PC-3 (cell line): ENCODE measurements at regions not wholly inside any gene's neighbourhood (a gene's known extent, or its start where the extent isn't known, plus 50 kb on each side); places are given as distances from the start of the nearest gene placed in this dataset.

Source experiments
- ATAC-seq: fragments of 200-7000 bp; cut with Tn5 transposase; 2 replicates; pipeline ENCODE4 v1.9.1; 2020; ENCODE audit warnings: mild to moderate bottlenecking, moderate library complexity
- BruUV-seq: library from RNA; stranded (reverse); fragments of 400-500 nt; replicated peaks from 2 replicates; lab custom pipeline; 2021; lab: Mats Ljungman, UMichigan
- CTCF ChIA-PET: fragments of 300-600 bp; sonication (Branson Sonifier 250); formaldehyde crosslinking; loops from one replicate; lab custom pipeline; 2022; ENCODE audit warnings: antibody characterized with exemption; lab: Charles Lee
- POLR2A ChIA-PET: fragments of 300-600 bp; sonication (Branson Sonifier 250); formaldehyde crosslinking; loops from one replicate; lab custom pipeline; 2022; ENCODE audit warnings: antibody characterized with exemption; ENCODE audit not compliant: unreplicated experiment; lab: Charles Lee
- DNase-seq: peaks from one replicate; pipeline ENCODE4 v3.0.0-alpha.2; 2015
- H2AFZ ChIP-seq: fragments of 300-600 bp; sonication (generic); 2 replicates; pipeline ENCODE4 v1.6.0; 2016; ENCODE audit warnings: antibody characterized with exemption, low read length
- H3F3A ChIP-seq: fragments of 300-600 bp; sonication (generic); one replicate; pipeline ENCODE4 v1.6.0; 2017; ENCODE audit warnings: antibody characterized with exemption, low read length, control low read depth, mild to moderate bottlenecking; ENCODE audit not compliant: unreplicated experiment
- H3K27ac ChIP-seq: fragments of 300-600 bp; sonication (generic); 2 replicates; pipeline ENCODE4 v1.5.1; 2016; ENCODE audit warnings: mild to moderate bottlenecking, low read length
- H3K27me3 ChIP-seq: fragments of 300-600 bp; sonication (generic); 2 replicates; pipeline ENCODE4 v1.6.1; 2016; ENCODE audit warnings: low read length, mixed read lengths
- H3K36me3 ChIP-seq: fragments of 300-600 bp; sonication (generic); 2 replicates; pipeline ENCODE4 v1.6.1; 2016; ENCODE audit warnings: low read depth, mixed run types, low read length, mixed read lengths
- H3K4me1 ChIP-seq: fragments of 300-600 bp; sonication (generic); 2 replicates; pipeline ENCODE4 v1.5.1; 2016; ENCODE audit warnings: low read length; ENCODE audit not compliant: insufficient read depth
- H3K4me2 ChIP-seq: fragments of 300-600 bp; sonication (generic); 2 replicates; pipeline ENCODE4 v1.6.0; 2016; ENCODE audit warnings: low read length
- H3K4me3 ChIP-seq: fragments of 300-600 bp; sonication (generic); 2 replicates; pipeline ENCODE4 v1.5.1; 2016; ENCODE audit warnings: mild to moderate bottlenecking, low read length, mixed read lengths
- H3K79me2 ChIP-seq: fragments of 300-600 bp; sonication (generic); 2 replicates; pipeline ENCODE4 v1.6.1; 2017; ENCODE audit warnings: low read length, mixed read lengths
- H3K9ac ChIP-seq: fragments of 300-600 bp; sonication (generic); 2 replicates; pipeline ENCODE4 v1.6.0; 2016; ENCODE audit warnings: mild to moderate bottlenecking, low read length
- H3K9me2 ChIP-seq: fragments of 300-600 bp; sonication (generic); replicated peaks from 2 replicates; pipeline ENCODE4 v1.6.1; 2016; ENCODE audit warnings: mixed run types, low read length, mixed read lengths
- H3K9me3 ChIP-seq: fragments of 300-600 bp; sonication (generic); 2 replicates; pipeline ENCODE4 v1.6.1; 2016; ENCODE audit warnings: low read length, mixed read lengths
- H4K20me1 ChIP-seq: fragments of 300-600 bp; sonication (generic); 2 replicates; pipeline ENCODE4 v1.6.1; 2016; ENCODE audit warnings: low read length, mixed read lengths
- EZH2 ChIP-seq: fragments of 300-600 bp; sonication (generic); IDR thresholded peaks from one replicate; pipeline ENCODE4 v1.6.1; 2017; ENCODE audit warnings: antibody characterized with exemption, mild to moderate bottlenecking, low read length; ENCODE audit not compliant: unreplicated experiment
- EZH2phosphoT487 ChIP-seq: fragments of 300-600 bp; sonication (generic); IDR thresholded peaks from 2 replicates; pipeline ENCODE4 v1.6.1; 2018; ENCODE audit warnings: mild to moderate bottlenecking, antibody characterized with exemption, low read length, borderline replicate concordance
- intact Hi-C: fragments of 100-400 bp; cut with micrococcal nuclease; formaldehyde crosslinking; loops from 2 replicates; pipeline ENCODE4 v1.9.0; 2023
- TF ChIP-seq, protein P1 (sequence below): fragments of 300-600 bp; sonication (generic); conservative IDR thresholded peaks from 2 replicates; pipeline ENCODE4 v1.5.1; 2017; ENCODE audit warnings: antibody characterized with exemption, low read depth, mild to moderate bottlenecking, low read length

DNA sequence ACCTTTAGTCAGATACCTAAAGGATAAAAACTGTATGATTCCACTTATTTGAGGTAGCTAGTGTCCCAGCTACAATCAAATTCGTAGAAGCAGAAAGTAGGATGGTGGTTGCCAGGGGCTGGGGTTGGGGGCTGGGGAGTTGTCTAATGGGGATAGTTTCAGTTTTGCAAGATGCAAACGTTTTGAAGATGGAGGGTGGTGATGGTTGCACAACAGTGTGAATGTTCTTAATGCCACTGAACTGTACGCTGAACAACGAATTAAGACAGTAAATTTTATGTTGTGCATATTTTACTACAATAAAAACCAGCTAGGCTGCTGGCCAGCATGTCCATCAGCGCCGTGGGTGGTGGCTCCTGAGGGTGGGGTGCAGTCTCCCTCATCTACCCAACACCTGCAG is 137.8 kb downstream of the GADD45G start:
- H4K20me1 ChIP-seq: no peaks in the 10 kb centered on the region
- DNase-seq (no peak), ATAC-seq (no peak)
- H3K4me2 ChIP-seq: no peak overlapping the region
- H3K9ac ChIP-seq: no peak overlapping the region
- POLR2A ChIA-PET: no interaction called here
- H3K4me1 ChIP-seq: no peaks in the 10 kb centered on the region
- H3K4me3 ChIP-seq: no peak overlapping the region
- no peak overlapping the region for H3K27ac ChIP-seq
- H3F3A ChIP-seq: no peaks in the 10 kb centered on the region
- no peaks in the 10 kb centered on the region for H3K9me3 ChIP-seq
- no peaks in the 10 kb centered on the region for H3K79me2 ChIP-seq
- intact Hi-C loops: no loop called here
- no peaks in the 10 kb centered on the region for H3K9me2 ChIP-seq
- H3K27me3 ChIP-seq: no peaks in the 10 kb centered on the region
- CTCF ChIA-PET: no interaction called here
- no peak for TF ChIP-seq EZH2
- TF ChIP-seq, protein P1, sequence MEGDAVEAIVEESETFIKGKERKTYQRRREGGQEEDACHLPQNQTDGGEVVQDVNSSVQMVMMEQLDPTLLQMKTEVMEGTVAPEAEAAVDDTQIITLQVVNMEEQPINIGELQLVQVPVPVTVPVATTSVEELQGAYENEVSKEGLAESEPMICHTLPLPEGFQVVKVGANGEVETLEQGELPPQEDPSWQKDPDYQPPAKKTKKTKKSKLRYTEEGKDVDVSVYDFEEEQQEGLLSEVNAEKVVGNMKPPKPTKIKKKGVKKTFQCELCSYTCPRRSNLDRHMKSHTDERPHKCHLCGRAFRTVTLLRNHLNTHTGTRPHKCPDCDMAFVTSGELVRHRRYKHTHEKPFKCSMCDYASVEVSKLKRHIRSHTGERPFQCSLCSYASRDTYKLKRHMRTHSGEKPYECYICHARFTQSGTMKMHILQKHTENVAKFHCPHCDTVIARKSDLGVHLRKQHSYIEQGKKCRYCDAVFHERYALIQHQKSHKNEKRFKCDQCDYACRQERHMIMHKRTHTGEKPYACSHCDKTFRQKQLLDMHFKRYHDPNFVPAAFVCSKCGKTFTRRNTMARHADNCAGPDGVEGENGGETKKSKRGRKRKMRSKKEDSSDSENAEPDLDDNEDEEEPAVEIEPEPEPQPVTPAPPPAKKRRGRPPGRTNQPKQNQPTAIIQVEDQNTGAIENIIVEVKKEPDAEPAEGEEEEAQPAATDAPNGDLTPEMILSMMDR: no peak
- no peak for TF ChIP-seq EZH2phosphoT487
- no peaks in the 10 kb centered on the region for H3K36me3 ChIP-seq
- no TSS peak for BruUV-seq
- no peak overlapping the region for H2AFZ ChIP-seq

DNA sequence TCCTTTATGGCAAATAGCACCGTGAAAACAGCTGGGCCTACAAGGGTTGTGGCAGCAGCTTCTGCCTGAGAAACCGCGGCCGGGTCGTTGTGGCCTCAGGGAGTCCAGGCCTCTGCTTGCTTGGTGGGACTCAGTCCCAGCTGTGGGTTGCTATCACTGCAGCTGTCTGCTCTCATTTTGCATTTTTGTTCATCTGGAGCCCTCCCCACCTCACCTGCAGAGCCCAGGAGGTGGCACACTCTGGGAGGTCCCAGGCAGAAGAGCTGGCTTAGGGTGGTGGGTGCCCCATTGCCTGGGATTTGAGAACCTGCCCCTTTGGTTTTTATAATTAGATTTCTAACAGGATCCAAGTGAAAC is 138.4 kb downstream of the GADD45G start:
- Histone ChIP-seq H3K36me3 (no peaks in the 10 kb centered on the region), H3K4me2 (no peak overlapping the region), H3K4me3 (no peak overlapping the region), H3F3A (no peaks in the 10 kb centered on the region), H3K9me3 (no peaks in the 10 kb centered on the region), H2AFZ (no peak overlapping the region), H4K20me1 (no peaks in the 10 kb centered on the region), H3K27me3 (no peaks in the 10 kb centered on the region), H3K27ac (no peak overlapping the region), H3K4me1 (no peaks in the 10 kb centered on the region), H3K9me2 (no peaks in the 10 kb centered on the region), H3K9ac (no peak overlapping the region), H3K79me2 (no peaks in the 10 kb centered on the region)
- intact Hi-C loops: no loop called here
- BruUV-seq: no TSS peak
- POLR2A ChIA-PET: no interaction called here
- ATAC-seq (no peak), DNase-seq (no peak)
- no peak for TF ChIP-seq EZH2phosphoT487
- TF ChIP-seq EZH2: no peak
- TF ChIP-seq, protein P1: no peak
- CTCF ChIA-PET: no interaction called here

DNA sequence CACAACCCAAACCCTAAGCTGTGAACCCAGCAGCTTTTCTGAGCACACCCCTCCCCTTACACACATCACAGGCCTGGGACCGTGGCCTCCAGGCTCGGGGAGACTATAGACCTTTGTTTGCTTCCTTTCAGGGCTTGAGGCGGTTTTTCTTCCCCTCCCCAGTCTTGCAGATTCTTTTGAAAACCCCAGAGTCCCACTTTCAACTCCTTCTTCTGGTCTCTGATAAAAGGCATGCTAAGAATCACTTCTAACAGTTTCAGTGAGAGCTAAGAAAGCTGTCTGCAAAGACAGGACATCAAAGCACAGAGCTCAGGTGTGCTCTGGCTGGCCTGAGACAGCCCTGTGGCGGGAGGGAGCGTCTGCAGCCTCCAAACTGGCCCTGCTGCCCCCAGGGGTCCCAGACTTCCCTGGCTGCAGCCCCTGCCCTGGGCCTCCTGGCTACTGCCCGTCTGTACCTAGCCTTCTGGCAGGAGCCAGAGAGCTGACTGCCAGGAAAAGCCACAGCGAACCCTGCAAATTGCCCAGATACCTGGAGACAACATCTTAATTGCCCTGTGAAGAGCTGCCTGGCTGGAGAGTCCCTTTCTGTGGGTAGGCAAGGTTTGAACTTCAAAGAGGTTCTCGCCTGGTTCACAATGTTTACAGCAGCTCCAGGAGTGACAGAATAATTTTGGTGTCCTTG is 138.9 kb downstream of the GADD45G start:
- ChIA-PET CTCF (no interaction called here), POLR2A (no interaction called here)
- no peaks in the 10 kb centered on the region for H3K4me1 ChIP-seq
- no peak overlapping the region for H3K27ac ChIP-seq
- no peak overlapping the region for H3K4me2 ChIP-seq
- no peaks in the 10 kb centered on the region for H3K36me3 ChIP-seq
- H3K9me3 ChIP-seq: no peaks in the 10 kb centered on the region
- H4K20me1 ChIP-seq: no peaks in the 10 kb centered on the region
- TF ChIP-seq EZH2 (no peak), EZH2phosphoT487 (no peak)
- TF ChIP-seq, protein P1: no peak
- ATAC-seq: no peak
- H3K9me2 ChIP-seq: no peaks in the 10 kb centered on the region
- no peaks in the 10 kb centered on the region for H3F3A ChIP-seq
- no peaks in the 10 kb centered on the region for H3K79me2 ChIP-seq
- intact Hi-C loops: no loop called here
- no peak for DNase-seq
- H3K27me3 ChIP-seq: no peaks in the 10 kb centered on the region
- H2AFZ ChIP-seq: no peak overlapping the region
- H3K9ac ChIP-seq: no peak overlapping the region
- no peak overlapping the region for H3K4me3 ChIP-seq
- no TSS peak for BruUV-seq
